Neural progenitor cell (in vitro differentiated cells): ENCODE measurements at regions not wholly inside any gene's neighbourhood (a gene's known extent, or its start where the extent isn't known, plus 50 kb on each side); places are given as distances from the start of the nearest gene placed in this dataset.

ENCODE experiments used
- DNase-seq: peaks from one replicate; pipeline ENCODE4 v3.0.0-alpha.2; 2016; ENCODE audit warnings: low spot score
- H2AFZ ChIP-seq: fragments of 200-600 bp; sonication (generic); replicated peaks from 2 replicates; pipeline ENCODE4 v1.6.1; 2016; ENCODE audit warnings: antibody characterized with exemption
- H3F3A ChIP-seq: fragments of 200-600 bp; sonication (generic); 2 replicates; pipeline ENCODE4 v1.6.1; 2016; ENCODE audit warnings: antibody characterized with exemption, low read depth
- H3K27ac ChIP-seq: fragments of 200-600 bp; sonication (generic); 2 replicates; pipeline ENCODE4 v1.5.1; 2016; ENCODE audit warnings: mild to moderate bottlenecking
- H3K27me3 ChIP-seq: fragments of 200-600 bp; sonication (generic); 2 replicates; pipeline ENCODE4 v1.6.1; 2016; ENCODE audit warnings: mild to moderate bottlenecking, moderate library complexity
- H3K36me3 ChIP-seq: fragments of 200-600 bp; sonication (generic); 2 replicates; pipeline ENCODE4 v1.5.1; 2016
- H3K4me1 ChIP-seq: fragments of 200-600 bp; sonication (generic); 2 replicates; pipeline ENCODE4 v1.6.1; 2016; ENCODE audit warnings: mixed run types
- H3K4me2 ChIP-seq: fragments of 200-600 bp; sonication (generic); 2 replicates; pipeline ENCODE4 v1.6.1; 2016
- H3K4me3 ChIP-seq: fragments of 200-600 bp; sonication (generic); 2 replicates; pipeline ENCODE4 v1.5.1; 2016
- H3K79me2 ChIP-seq: fragments of 200-600 bp; sonication (generic); 2 replicates; pipeline ENCODE4 v1.6.1; 2016; ENCODE audit warnings: low read depth
- H3K9ac ChIP-seq: fragments of 200-600 bp; sonication (generic); 2 replicates; pipeline ENCODE4 v1.6.1; 2016
- H3K9me3 ChIP-seq: fragments of 200-600 bp; sonication (generic); 2 replicates; pipeline ENCODE4 v1.5.1; 2016; ENCODE audit warnings: low read depth
- H4K20me1 ChIP-seq: fragments of 200-600 bp; sonication (generic); 2 replicates; pipeline ENCODE4 v1.6.1; 2016; ENCODE audit warnings: low read depth
- H3K27ac Mint-ChIP-seq: 3 replicates; pipeline ENCODE4 v1.8.0; 2021; ENCODE audit warnings: mixed read lengths
- H3K27me3 Mint-ChIP-seq: 2 replicates; pipeline ENCODE4 v1.8.0; 2022; ENCODE audit warnings: low read depth, mild to moderate bottlenecking, inconsistent platforms, moderate library complexity, mixed read lengths; ENCODE audit not compliant: insufficient read depth
- H3K36me3 Mint-ChIP-seq: 3 replicates; pipeline ENCODE4 v1.8.0; 2021; ENCODE audit warnings: mixed read lengths
- H3K4me1 Mint-ChIP-seq: 3 replicates; pipeline ENCODE4 v1.8.0; 2021; ENCODE audit warnings: mixed read lengths
- H3K4me3 Mint-ChIP-seq: 3 replicates; pipeline ENCODE4 v1.8.0; 2021; ENCODE audit warnings: mild to moderate bottlenecking, moderate library complexity, mixed read lengths
- H3K9me3 Mint-ChIP-seq: 3 replicates; pipeline ENCODE4 v1.8.0; 2020; ENCODE audit warnings: mixed read lengths
- CTCF ChIP-seq: fragments of 200-600 bp; sonication (generic); IDR thresholded peaks from 2 replicates; pipeline ENCODE4 v1.5.1; 2017; ENCODE audit warnings: antibody characterized with exemption, mild to moderate bottlenecking
- EZH2 ChIP-seq: fragments of 200-600 bp; sonication (generic); IDR thresholded peaks from 2 replicates; pipeline ENCODE4 v1.6.1; 2017; ENCODE audit warnings: antibody characterized with exemption, mild to moderate bottlenecking, moderate library complexity
- EZH2phosphoT487 ChIP-seq: fragments of 200-600 bp; sonication (generic); IDR thresholded peaks from 2 replicates; pipeline ENCODE4 v1.6.1; 2017; ENCODE audit warnings: antibody characterized with exemption

DNA sequence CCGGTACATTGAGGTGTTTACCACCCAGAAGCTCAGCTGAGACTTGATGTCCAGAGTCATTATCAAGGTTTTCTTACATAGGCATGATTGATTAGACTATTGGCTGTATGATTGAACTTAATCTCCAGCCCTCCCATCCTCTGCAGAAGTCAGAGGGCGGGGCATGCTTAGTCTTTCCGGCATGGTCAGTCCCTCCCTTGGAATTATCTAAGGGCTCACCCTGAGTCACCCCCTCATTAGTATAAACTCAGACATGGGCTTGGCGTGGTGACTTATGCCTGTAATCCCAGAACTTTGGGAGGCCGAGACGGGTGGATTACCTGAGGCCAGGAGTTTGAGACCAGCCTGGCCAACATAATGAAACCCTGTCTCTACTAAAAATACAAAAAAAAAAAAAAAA is 243.9 kb downstream of the VAPA start:
- peaks cover 27% of the 10 kb centered on the region for H3K9me3 Mint-ChIP-seq
- Histone ChIP-seq H3F3A (no peaks in the 10 kb centered on the region), H3K79me2 (no peaks in the 10 kb centered on the region), H3K4me2 (no peak overlapping the region), H4K20me1 (no peaks in the 10 kb centered on the region), H3K9ac (no peak overlapping the region), H3K4me1 (no peaks in the 10 kb centered on the region), H3K27ac (no peak overlapping the region), H3K36me3 (no peaks in the 10 kb centered on the region), H2AFZ (no peak overlapping the region), H3K27me3 (no peaks in the 10 kb centered on the region), H3K9me3 (no peaks in the 10 kb centered on the region), H3K4me3 (no peak overlapping the region)
- H3K4me3 Mint-ChIP-seq: no peak overlapping the region
- no peak overlapping the region for H3K27ac Mint-ChIP-seq
- no peak for DNase-seq
- no peaks in the 10 kb centered on the region for H3K27me3 Mint-ChIP-seq
- TF ChIP-seq CTCF (no peak), EZH2phosphoT487 (no peak), EZH2 (no peak)
- H3K4me1 Mint-ChIP-seq: no peaks in the 10 kb centered on the region
- H3K36me3 Mint-ChIP-seq: no peaks in the 10 kb centered on the region

DNA sequence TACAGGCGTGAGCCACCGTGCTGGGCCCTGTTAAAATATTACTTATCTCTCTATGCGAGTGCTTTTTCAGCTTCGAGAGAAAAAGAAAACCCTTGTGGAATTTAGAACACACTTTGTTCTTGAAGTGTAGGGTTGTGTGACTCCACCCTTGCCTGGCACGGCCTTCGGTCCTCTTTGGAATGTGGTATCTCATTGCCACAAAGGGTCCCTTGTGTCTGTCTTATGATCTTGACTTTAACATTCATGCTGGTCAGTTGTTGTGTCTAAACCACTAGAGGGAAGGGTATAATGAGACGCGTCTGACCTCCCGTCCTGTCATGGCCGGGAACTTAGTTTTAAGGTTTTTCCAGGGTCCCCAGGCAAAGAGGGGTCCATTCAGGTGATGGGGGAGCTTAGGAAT is 246.4 kb downstream of the VAPA start:
- no peak for TF ChIP-seq EZH2phosphoT487
- TF ChIP-seq CTCF: no peak
- TF ChIP-seq EZH2: no peak
- H3K27ac Mint-ChIP-seq: peak overlapping the region; percentile 51
- peaks cover 9% of the 10 kb centered on the region for H3K4me1 Mint-ChIP-seq
- Histone ChIP-seq H3K36me3 (no peaks in the 10 kb centered on the region), H3K4me2 (no peak overlapping the region), H2AFZ (no peak overlapping the region), H4K20me1 (no peaks in the 10 kb centered on the region), H3K9ac (no peak overlapping the region), H3K27ac (no peak overlapping the region), H3K79me2 (no peaks in the 10 kb centered on the region), H3K4me1 (peaks cover 4% of the 10 kb centered on the region), H3K27me3 (no peaks in the 10 kb centered on the region), H3F3A (no peaks in the 10 kb centered on the region), H3K4me3 (no peak overlapping the region), H3K9me3 (no peaks in the 10 kb centered on the region)
- H3K36me3 Mint-ChIP-seq: no peaks in the 10 kb centered on the region
- peaks cover 2% of the 10 kb centered on the region for H3K27me3 Mint-ChIP-seq
- H3K4me3 Mint-ChIP-seq: no peak overlapping the region
- DNase-seq: no peak
- peaks cover 28% of the 10 kb centered on the region for H3K9me3 Mint-ChIP-seq

DNA sequence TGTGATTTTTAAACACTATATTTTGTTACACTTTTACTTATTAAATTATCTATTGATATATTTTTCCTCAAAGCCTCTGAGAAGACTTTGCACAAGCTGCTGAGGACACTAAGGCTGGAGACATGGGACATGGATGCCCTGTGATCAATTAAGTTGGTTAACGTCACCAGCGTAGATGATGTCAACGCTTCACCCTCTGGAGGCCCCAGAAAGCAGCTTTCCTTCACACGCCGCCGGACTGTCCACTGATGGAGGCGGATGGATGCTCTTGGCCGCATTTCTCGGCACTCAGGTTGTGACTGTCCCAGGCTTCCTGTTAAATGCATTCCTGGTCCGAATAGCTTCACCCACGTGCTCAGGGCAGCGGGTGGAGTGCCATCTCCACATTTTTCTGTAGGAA is 247.5 kb downstream of the VAPA start:
- Histone ChIP-seq H3K79me2 (no peaks in the 10 kb centered on the region), H3K27me3 (no peaks in the 10 kb centered on the region), H3K4me3 (no peak overlapping the region), H3K36me3 (no peaks in the 10 kb centered on the region), H3F3A (no peaks in the 10 kb centered on the region), H3K9ac (no peak overlapping the region), H3K27ac (no peak overlapping the region), H2AFZ (no peak overlapping the region), H3K4me1 (peaks cover 4% of the 10 kb centered on the region), H3K4me2 (no peak overlapping the region), H4K20me1 (no peaks in the 10 kb centered on the region), H3K9me3 (no peaks in the 10 kb centered on the region)
- Mint-ChIP-seq H3K4me3 (no peak overlapping the region), H3K27me3 (peaks cover 2% of the 10 kb centered on the region), H3K27ac (no peak overlapping the region), H3K9me3 (peaks cover 18% of the 10 kb centered on the region), H3K4me1 (peaks cover 15% of the 10 kb centered on the region), H3K36me3 (no peaks in the 10 kb centered on the region)
- TF ChIP-seq EZH2phosphoT487 (no peak), EZH2 (no peak), CTCF (no peak)
- no peak for DNase-seq

DNA sequence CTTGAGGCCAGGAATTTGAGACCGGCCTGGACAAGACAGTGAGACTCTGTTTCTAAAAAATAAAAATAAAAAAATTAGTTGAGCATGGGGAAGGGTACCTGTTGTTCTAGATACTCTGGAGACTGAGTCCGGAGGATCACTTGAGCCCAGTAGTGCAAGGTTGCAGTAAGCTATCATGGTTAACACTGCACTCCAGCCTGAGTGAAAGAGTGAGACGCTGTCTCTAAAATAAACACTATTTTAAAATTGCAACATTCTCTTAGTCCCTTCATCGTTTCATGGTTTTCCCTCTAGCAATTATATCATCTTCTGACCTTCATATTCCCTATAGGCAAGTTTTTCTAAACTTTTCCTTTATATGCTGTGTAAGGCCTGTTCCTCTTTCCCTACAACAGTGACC is 248.5 kb downstream of the VAPA start:
- no peak for TF ChIP-seq EZH2phosphoT487
- H2AFZ ChIP-seq: no peak overlapping the region
- no peak overlapping the region for H3K4me2 ChIP-seq
- Mint-ChIP-seq H3K27ac (no peak overlapping the region), H3K27me3 (peaks cover 2% of the 10 kb centered on the region), H3K4me3 (no peak overlapping the region), H3K36me3 (no peaks in the 10 kb centered on the region), H3K9me3 (peaks cover 13% of the 10 kb centered on the region), H3K4me1 (peaks cover 15% of the 10 kb centered on the region)
- H3K27me3 ChIP-seq: no peaks in the 10 kb centered on the region
- no peaks in the 10 kb centered on the region for H3K9me3 ChIP-seq
- no peak overlapping the region for H3K4me3 ChIP-seq
- no peak overlapping the region for H3K27ac ChIP-seq
- H3K9ac ChIP-seq: no peak overlapping the region
- no peaks in the 10 kb centered on the region for H4K20me1 ChIP-seq
- no peaks in the 10 kb centered on the region for H3K36me3 ChIP-seq
- DNase-seq: no peak
- H3K79me2 ChIP-seq: no peaks in the 10 kb centered on the region
- no peaks in the 10 kb centered on the region for H3F3A ChIP-seq
- peaks cover 4% of the 10 kb centered on the region for H3K4me1 ChIP-seq
